NCI-H510A treated with DMSO at 0.1 percent for 48 hours (cell line): ENCODE measurements at regions not wholly inside any gene's neighbourhood (a gene's known extent, or its start where the extent isn't known, plus 50 kb on each side); places are given as distances from the start of the nearest gene placed in this dataset.

Experiments used
- DNase-seq: peaks from one replicate; lab custom pipeline; 2025; lab: John Stamatoyannopoulos, UW

- DNase-seq, result no peak
Measured at GRCh38 chr1:83813576-83813975, 185.4 kb downstream of the TTLL7 start.

- DNase-seq, result no peak
Measured at GRCh38 chr1:83810144-83810543, 188.8 kb downstream of the TTLL7 start.

- DNase-seq, result no peak
Measured at GRCh38 chr1:83808536-83808935, 190.4 kb downstream of the TTLL7 start.

GRCh38 chr1:83807821-83808220 is 191.1 kb downstream of the TTLL7 start:
- DNase-seq, result no peak

DNA sequence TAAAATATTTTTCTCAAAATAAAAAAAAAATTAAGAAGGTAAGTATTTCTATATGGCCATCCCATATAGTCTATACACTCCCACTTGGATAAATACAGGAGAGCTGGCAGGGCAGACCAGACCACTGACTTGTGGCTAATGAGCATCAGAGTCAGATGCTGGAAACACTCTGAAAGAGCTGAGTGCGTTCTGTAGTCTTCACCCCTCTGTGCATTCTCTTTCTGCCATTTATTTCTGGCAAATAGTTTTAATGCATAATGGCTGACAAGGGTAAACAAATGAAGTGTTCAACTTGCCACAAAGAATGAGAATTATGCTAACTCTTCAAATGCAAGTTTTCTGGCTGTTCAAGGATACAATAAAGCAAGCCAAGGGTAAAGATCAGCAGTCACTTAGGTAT is 191.7 kb downstream of the TTLL7 start:
- DNase-seq, result no peak

DNA sequence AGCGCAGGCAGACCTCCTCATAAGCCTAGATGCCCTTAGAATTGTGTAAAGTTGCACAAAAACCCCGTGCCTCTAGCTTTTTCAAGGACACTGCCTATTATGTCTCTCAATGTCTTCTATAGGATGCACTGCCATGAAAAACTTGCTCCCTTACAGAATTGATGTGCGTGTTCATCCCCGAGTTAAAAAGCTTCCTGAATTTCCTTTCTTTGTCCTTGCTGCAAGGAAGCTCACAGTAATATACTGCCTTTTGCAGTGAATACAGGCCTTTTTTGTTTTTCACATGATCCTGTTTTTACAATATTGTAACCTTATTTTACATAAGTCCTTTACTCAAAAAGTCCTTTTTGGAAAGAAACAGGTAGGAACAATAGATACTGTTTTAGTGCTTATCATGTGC is 193.0 kb downstream of the TTLL7 start:
- DNase-seq, result no peak

- no peak for DNase-seq
Measured at GRCh38 chr1:83802460-83803152, 196.3 kb downstream of the TTLL7 start.

GRCh38 chr1:83802023-83802422 is 196.9 kb downstream of the TTLL7 start:
- peak; percentile 30 for DNase-seq

DNA sequence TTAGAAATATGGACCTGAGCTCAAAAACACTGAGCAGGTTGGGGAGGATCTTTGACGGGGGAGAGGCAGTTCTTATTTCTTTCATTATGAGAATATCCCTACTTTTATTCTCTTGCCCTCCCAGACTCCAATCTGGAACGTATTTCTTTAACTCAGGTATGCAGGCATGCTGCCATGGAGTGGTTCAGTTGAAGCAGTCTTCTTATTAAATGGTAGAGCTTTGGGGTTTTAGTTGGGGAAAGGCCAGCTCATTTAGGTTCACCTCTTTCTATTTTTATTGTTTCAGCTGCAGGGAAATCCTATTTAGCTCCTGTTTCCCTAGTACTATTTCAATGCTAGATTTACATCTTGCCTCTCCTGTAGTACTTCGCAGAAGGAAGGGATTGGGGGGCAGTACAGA is 198.9 kb downstream of the TTLL7 start:
- no peak for DNase-seq

GRCh38 chr1:83799594-83799993 is 199.3 kb downstream of the TTLL7 start:
- no peak for DNase-seq

DNA sequence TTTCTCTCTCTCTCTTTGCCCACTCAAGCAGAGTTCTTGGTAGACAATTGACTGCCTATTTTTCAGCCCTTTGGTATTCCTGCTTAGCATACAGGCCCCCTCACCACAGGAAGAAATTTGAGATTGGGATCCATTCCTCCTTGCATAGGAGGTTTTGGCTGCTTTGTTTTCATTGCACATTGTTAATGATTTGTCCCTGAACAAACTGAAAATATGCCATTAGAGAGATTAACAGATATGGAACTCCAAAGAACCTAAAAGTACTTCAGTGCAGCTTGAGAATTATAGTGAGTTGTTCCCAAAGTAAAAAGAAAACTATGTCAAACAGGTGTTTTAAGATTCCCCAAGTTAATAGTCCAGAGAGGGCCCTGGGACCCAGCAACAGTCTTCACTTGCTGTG is 200.0 kb downstream of the TTLL7 start:
- no peak for DNase-seq

DNA sequence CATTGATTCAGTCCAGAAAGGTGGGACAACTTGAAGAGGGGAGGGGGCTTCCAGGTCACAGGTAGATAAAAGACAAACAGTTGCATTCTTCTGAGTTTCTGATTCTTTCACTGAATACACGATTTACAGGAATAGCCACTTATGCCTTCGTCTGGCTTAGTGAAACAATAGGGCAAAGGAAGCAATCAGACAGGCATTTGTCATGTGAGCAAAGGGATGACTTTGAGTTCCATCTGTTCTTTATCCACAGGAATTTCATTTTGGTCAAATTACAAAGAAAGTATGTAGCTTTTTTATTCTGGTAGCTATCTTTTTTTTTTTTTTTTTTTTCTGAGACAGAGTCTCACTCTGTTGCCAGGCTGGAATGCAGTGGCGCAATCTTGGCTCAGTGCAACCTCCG is 202.5 kb downstream of the TTLL7 start:
- DNase-seq, result no peak

DNA sequence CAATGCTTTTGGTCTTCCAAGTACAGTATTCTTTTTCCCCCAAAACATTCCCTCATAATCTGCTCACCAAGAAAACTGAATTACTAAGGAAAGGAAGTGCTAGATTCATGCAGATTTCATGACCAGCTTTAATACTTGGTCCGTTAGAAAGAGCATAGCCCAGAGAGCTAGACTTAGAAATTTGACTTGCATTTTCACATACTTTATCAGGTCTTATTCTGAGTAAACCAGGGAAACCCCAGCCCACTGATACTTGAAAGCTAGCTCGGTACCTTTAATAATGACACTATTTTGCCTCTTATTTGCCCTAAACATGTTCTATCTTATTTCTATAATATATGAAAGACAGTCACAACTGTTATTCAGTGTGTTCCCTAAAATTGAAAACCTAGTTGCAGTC is 204.5 kb downstream of the TTLL7 start:
- no peak for DNase-seq

GRCh38 chr1:83791821-83792437 is 207.0 kb downstream of the TTLL7 start:
- no peak for DNase-seq

DNA sequence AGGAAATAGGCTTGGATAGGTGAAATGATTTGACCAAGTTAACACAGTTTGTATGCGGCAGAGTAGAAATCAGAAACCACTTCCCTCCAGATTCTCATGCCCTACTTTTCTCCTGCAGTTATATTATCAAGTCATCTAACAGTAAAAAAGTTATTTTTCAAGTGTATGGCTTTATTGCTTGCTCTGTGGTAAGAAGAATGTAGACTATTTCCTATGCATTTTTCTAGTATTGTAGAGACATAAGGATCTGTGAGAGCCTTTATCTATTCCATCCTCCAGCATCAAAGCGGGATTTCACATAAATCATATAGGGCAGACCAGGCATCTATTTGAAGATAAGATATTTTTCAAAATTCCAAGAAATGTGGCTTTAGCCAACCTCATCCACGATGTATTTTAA is 208.5 kb downstream of the TTLL7 start:
- no peak for DNase-seq

DNA sequence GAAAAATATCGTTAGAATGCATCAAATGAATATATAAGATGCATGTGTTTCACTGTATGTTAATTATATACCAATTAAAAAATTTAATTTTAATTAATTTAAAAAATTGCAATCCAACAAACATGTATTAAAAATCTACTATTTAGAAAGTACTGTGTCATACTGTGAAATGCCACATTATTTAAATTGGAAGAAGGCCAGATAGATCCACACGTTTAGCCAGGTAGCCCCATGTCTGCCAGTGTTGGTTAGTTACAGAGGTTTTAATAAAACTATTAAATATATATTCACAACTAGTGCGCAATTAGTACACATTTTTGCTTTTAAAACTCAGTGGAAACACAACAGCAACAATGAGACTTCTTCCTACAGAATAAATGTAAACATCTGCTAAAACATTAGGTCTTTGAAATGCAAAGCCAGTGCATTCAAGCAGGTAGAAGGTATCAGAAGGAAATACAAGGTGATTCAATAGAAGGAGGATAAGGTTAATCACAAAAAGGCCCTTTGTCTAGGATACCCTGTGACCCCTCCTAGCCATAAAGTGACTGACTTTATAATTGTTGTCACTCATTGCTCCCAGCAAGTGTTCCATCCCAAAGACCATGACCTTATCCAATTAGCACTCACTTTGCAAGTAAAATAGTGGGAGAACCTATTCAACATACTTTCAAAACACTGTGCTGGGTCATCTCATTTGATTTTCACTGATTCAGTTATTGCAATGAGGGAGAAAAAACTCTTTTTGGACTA is 211.5 kb downstream of the TTLL7 start:
- no peak for DNase-seq

DNA sequence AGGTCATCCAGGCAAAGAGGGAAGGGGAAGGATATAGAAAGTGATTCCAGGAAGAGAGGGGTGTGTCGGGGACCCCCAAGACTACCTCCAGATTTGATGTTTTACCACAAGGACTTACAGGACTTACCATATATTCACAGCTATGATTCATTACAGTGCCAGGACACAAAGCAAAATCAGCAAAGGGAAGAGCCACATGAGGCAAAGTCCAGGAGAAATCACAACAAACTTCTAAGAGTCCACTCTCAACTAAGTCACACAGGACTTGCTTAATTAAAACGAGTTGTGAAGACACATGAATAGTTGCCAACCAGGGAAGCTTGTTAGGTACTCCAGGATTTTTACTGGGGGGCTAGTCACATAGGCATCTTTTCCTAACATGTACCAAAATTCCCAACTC is 217.3 kb downstream of the TTLL7 start:
- DNase-seq, result no peak

DNA sequence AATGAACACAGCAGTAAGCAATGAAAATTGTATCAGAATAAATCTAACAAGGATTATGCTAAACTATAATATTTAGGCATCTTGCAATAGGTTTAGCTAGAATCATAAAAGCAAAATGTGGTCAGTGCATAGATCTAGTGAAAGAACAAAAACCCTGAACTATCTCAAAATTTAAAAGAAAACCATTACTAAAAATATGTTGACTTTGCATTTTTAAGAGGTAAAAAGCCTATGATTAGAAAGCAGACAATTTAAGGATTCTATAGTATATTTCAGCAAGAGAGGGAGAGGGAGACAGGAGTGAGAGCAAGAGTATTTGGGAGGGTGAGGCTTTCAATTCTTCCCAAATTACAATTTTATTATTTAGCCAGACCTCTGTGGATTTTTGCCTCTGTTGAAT is 219.4 kb downstream of the TTLL7 start:
- no peak for DNase-seq

DNA sequence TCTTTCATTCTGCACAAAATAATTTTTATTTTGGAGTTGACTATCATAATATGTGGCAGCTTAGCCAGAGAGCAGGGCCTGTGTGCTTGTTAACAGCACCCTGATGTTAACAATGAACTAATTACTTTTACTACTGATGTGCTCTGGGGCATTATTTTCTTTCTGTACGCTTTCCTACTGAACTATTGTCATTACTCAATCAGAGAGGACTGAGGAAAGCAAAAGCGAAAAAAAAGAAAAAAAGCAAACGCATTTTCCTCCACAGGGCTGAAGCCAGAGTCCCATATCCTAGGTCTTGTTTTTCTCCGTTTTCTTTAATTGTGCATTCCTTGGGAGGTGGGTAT is 221.2 kb downstream of the TTLL7 start:
- no peak for DNase-seq

- no peak for DNase-seq
Measured at GRCh38 chr1:83776913-83777757, 221.8 kb downstream of the TTLL7 start.

DNA sequence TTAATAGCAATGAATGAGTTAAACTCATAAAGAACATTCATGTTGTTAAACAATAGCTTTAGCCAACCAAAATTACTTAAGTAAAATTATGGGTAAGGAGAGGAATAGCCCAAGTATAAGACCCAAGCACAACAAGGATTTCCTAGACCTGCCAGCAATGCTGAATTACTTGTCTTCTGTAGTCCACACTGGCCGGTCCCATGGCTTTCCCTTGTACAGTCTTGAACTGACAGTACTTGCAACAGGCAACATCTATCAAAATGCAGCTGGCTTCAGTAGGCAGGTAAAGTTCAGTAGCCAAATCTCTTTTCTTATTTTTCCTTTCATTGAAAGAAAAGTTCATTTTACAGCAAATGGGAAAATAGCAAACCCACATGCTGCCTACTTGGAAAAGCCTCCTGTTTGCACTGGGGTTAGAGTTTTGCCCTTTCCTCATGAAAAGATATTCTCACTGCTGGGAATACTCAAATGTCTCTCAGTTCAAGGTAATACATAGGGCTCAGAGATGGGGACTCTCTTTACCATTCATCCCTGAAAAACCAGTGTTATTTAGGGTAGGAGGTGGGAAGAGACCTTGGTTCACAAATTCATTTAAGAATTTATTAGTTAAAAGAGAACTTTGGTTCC is 222.8 kb downstream of the TTLL7 start:
- DNase-seq, result no peak

DNA sequence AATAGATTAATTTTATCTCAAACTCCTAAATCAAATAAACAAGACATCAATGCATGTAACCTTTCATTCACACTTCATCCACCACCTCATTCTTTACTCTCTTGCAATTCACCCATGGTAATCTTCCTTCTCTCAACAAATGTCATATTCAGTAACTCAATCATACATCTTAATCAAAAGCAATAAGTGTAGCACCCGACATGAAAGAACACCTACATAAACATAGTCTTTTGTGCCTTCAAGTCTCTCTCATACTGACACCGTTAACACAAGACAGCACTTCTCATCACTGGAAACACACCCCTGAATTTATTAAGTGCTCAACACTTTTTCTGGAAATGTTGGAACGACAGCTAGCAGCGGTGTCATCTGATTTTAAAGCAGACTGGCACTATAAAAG is 225.9 kb downstream of the TTLL7 start:
- no peak for DNase-seq
